ENCODE measurements at regions not wholly inside any gene's neighbourhood (a gene's known extent, or its start where the extent isn't known, plus 50 kb on each side); places are given as distances from the start of the nearest gene placed in this dataset.

DNA sequence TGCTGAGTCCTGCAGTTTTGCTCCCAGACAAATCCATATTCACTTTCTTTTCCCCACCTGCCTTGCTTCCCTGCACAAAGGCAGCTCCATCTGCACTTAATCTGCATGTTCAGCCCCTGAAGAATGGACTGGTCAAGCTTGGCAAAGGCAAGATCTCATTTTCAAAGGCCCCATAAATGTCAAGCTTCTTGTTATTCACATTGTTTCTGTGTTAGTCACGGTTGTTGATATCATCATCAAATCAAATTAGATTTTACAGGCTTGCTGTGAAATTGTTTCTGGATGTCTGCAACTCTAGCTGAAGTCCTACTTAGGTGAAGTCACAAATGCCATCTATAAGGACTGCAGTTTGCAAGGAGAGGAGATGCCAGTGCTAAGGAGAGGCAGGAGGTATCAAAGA lies 91.0 kb downstream of the GPAM start:
- Histone ChIP-seq H4K91ac (ENCODE audit: insufficient read depth, low read depth, low read length) (no peak overlapping the region), H3K56ac (ENCODE audit: extremely low read depth, insufficient read depth, low read length) (no peak overlapping the region), H3K27ac (ENCODE audit: insufficient read depth, low read length) (no peak overlapping the region), H2BK120ac (ENCODE audit: low read depth, low read length) (no peak overlapping the region), H3K9me1 (ENCODE audit: insufficient read depth, low read length) (no peaks in the 10 kb centered on the region), H2AK9ac (replicated peaks; ENCODE audit: low read depth, low read length, poor library complexity) (no peak overlapping the region), H3K18ac (ENCODE audit: low read depth, low read length) (no peak overlapping the region), H3K36me3 (ENCODE audit: control insufficient read depth, insufficient read depth, low read length) (no peaks in the 10 kb centered on the region), H3K4me3 (ENCODE audit: insufficient read depth, low read depth, low read length) (no peak overlapping the region), H2BK20ac (ENCODE audit: low read depth, low read length) (no peak overlapping the region), H3K79me1 (ENCODE audit: low read depth in 1 of 2, low read length in 2 of 2) (no peaks in the 10 kb centered on the region), H2BK5ac (ENCODE audit: low read depth, low read length, poor library complexity, severe bottlenecking) (no peak overlapping the region), H3K9ac (ENCODE audit: low read depth, low read length) (no peak overlapping the region), H4K5ac (ENCODE audit: low read depth, low read length) (no peak overlapping the region), H3K14ac (replicated peaks; ENCODE audit: low read depth, low read length) (no peak overlapping the region), H2BK15ac (ENCODE audit: low read depth, low read length) (no peak overlapping the region), H3K27me3 (ENCODE audit: control insufficient read depth, insufficient read depth, low read length) (no peaks in the 10 kb centered on the region), H4K20me1 (ENCODE audit: insufficient read depth, low read length) (no peaks in the 10 kb centered on the region), H2AK5ac (ENCODE audit: low read depth, low read length) (no peak overlapping the region), H3K9me3 (ENCODE audit: control insufficient read depth, insufficient read depth, low read length) (0 out of 2 replicates have a peak, but pooled peaks cover 2% of the 10 kb centered on the region), H2AFZ (replicated peaks; ENCODE audit: low read length, poor library complexity) (no peak overlapping the region), H4K8ac (ENCODE audit: low read depth in 2 of 2, low read length in 2 of 2) (no peak overlapping the region), H3K4me1 (ENCODE audit: control insufficient read depth, insufficient read depth, low read length) (no peaks in the 10 kb centered on the region), H3K23ac (ENCODE audit: low read depth, low read length) (no peak overlapping the region), H3K4me2 (ENCODE audit: low read depth, low read length) (no peak overlapping the region), H3K4ac (ENCODE audit: low read depth, low read length) (no peak overlapping the region)
- dilution Hi-C loops (cut with HindIII; ENCODE audit: low sequenced_read_pairs, unreplicated experiment), result no loop called here
- ATAC-seq (ENCODE audit: low read depth) (no peak), DNase-seq (no peak)
- intact Hi-C loops (cut with micrococcal nuclease), result no loop called here
- TF ChIP-seq RFX5 (IDR thresholded peaks at IDR 0.05; ENCODE audit: low read depth, low read length) (no peak), NFE2L2 (IDR thresholded peaks at IDR 0.05; ENCODE audit: low read depth, low read length) (no peak), RAD21 (IDR thresholded peaks at IDR 0.05; ENCODE audit: low read length) (no peak), MXI1 (IDR thresholded peaks at IDR 0.05; ENCODE audit: borderline replicate concordance, low read depth, low read length) (no peak), FOS (IDR thresholded peaks at IDR 0.05; ENCODE audit: low read depth, low read length) (no peak), RCOR1 (IDR thresholded peaks at IDR 0.05; ENCODE audit: insufficient replicate concordance, low read length) (no peak), SMC3 (IDR thresholded peaks at IDR 0.05; ENCODE audit: low read depth, low read length) (no peak)
- TF ChIP-seq, protein P1, sequence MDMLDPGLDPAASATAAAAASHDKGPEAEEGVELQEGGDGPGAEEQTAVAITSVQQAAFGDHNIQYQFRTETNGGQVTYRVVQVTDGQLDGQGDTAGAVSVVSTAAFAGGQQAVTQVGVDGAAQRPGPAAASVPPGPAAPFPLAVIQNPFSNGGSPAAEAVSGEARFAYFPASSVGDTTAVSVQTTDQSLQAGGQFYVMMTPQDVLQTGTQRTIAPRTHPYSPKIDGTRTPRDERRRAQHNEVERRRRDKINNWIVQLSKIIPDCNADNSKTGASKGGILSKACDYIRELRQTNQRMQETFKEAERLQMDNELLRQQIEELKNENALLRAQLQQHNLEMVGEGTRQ (IDR thresholded peaks at IDR 0.05; ENCODE audit: low read depth, low read length), result no peak
- WGBS, 2 experiments (ENCODE audit: extremely low coverage in 2 of 2, insufficient read length in 1 of 2), result no CpG with 5 or more reads among the region's 1 CpG
- CTCF ChIA-PET, result no interaction called here
- no TSS peak for BruUV-seq (replicated peaks)
- in situ Hi-C loops (cut with MboI; ENCODE audit: low sequenced_read_pairs), result no loop called here
- POLR2A ChIA-PET (ENCODE audit: unreplicated experiment), result no interaction called here
